HEK293 (cell line): ENCODE measurements at regions not wholly inside any gene's neighbourhood (a gene's known extent, or its start where the extent isn't known, plus 50 kb on each side); places are given as distances from the start of the nearest gene placed in this dataset.
"Not testable (repeated sequence)": the region's sequence is repeated elsewhere in the genome, so short reads cannot be mapped to it uniquely, and the experiment has no call there.

Experiments
- CTCF ChIA-PET: fragments of 350-600 bp; formaldehyde crosslinking; extraction: SDS; loops from one replicate; lab custom pipeline; 2021; ENCODE audit warnings: antibody characterized with exemption; lab: Yijun Ruan, JAX
- POLR2A ChIA-PET: fragments of 300-600 bp; formaldehyde crosslinking; extraction: SDS; loops from one replicate; lab custom pipeline; 2020; ENCODE audit warnings: antibody characterized with exemption, inconsistent platforms; lab: Yijun Ruan, JAX
- H3K27ac ChIP-seq: fragments of 200-500 bp; sonication (Bioruptor generic); 2 replicates; pipeline ENCODE4 v1.5.1; 2014; ENCODE audit warnings: low read depth, low read length, control low read depth, inconsistent platforms; ENCODE audit errors: extremely low read depth
- H3K36me3 ChIP-seq, 2 experiments: fragments of 200-500 bp in 1 of 2; sonication (Bioruptor generic) in 1 of 2; 1 replicate in 1 of 2; 2 replicates in 1 of 2; pipeline ENCODE4 v1.5.1; 2014 to 2017; ENCODE audit warnings: inconsistent platforms in 2 of 2, low read length in 2 of 2; ENCODE audit not compliant: control insufficient read depth in 2 of 2, insufficient read depth in 1 of 2
- H3K4me1 ChIP-seq: fragments of 200-500 bp; sonication (Bioruptor generic); 2 replicates; pipeline ENCODE4 v1.5.1; 2014; ENCODE audit warnings: mild to moderate bottlenecking, low read length, inconsistent platforms; ENCODE audit not compliant: control insufficient read depth, insufficient read depth
- H3K4me3 ChIP-seq: 2 replicates; pipeline ENCODE4 v1.5.1; 2011; ENCODE audit warnings: low read depth, mild to moderate bottlenecking, control low read depth, low read length, moderate library complexity
- H3K9me3 ChIP-seq: fragments of 200-500 bp; sonication (Bioruptor generic); 2 replicates; pipeline ENCODE4 v1.5.1; 2014; ENCODE audit warnings: low read depth, low read length, inconsistent platforms; ENCODE audit not compliant: control insufficient read depth, insufficient read depth
- ZBTB21 ChIP-seq: fragments of 450-650 bp; formaldehyde crosslinking; IDR thresholded peaks from 2 replicates; pipeline ENCODE4 v1.5.1; 2017; ENCODE audit warnings: missing biosample characterization, missing genetic modification characterization
- ZEB2 ChIP-seq: fragments of 450-650 bp; formaldehyde crosslinking; IDR thresholded peaks from 2 replicates; pipeline ENCODE4 v1.5.1; 2016; ENCODE audit warnings: missing biosample characterization, missing genetic modification characterization
- ZNF211 ChIP-seq: fragments of 450-650 bp; formaldehyde crosslinking; IDR thresholded peaks from 2 replicates; pipeline ENCODE4 v1.5.1; 2016; ENCODE audit warnings: low read depth, missing biosample characterization, missing genetic modification characterization
- ZNF239 ChIP-seq: fragments of 450-650 bp; formaldehyde crosslinking; IDR thresholded peaks from 2 replicates; pipeline ENCODE4 v1.5.1; 2016; ENCODE audit warnings: missing biosample characterization, missing genetic modification characterization
- ZNF248 ChIP-seq: fragments of 450-650 bp; formaldehyde crosslinking; IDR thresholded peaks from 2 replicates; pipeline ENCODE4 v1.5.1; 2017; ENCODE audit warnings: missing biosample characterization, missing genetic modification characterization
- ZNF366 ChIP-seq: fragments of 450-650 bp; formaldehyde crosslinking; conservative IDR thresholded peaks from 2 replicates; pipeline ENCODE4 v1.5.1; 2016; ENCODE audit warnings: missing biosample characterization, missing genetic modification characterization
- ZNF404 ChIP-seq: fragments of 450-650 bp; formaldehyde crosslinking; IDR thresholded peaks from 2 replicates; pipeline ENCODE4 v1.5.1; 2017; ENCODE audit warnings: missing biosample characterization, missing genetic modification characterization
- ZNF548 ChIP-seq: fragments of 450-650 bp; formaldehyde crosslinking; IDR thresholded peaks from 2 replicates; pipeline ENCODE4 v1.5.1; 2016; ENCODE audit warnings: missing biosample characterization, missing genetic modification characterization
- ZNF626 ChIP-seq: fragments of 450-650 bp; sonication (Bioruptor Pico); formaldehyde crosslinking; IDR thresholded peaks from 2 replicates; pipeline ENCODE4 v1.5.1; 2018; ENCODE audit warnings: missing biosample characterization, missing genetic modification characterization, inconsistent platforms
- ZNF701 ChIP-seq: fragments of 450-650 bp; formaldehyde crosslinking; IDR thresholded peaks from 2 replicates; pipeline ENCODE4 v1.5.1; 2016; ENCODE audit warnings: missing biosample characterization, missing genetic modification characterization
- ZSCAN23 ChIP-seq: fragments of 450-650 bp; formaldehyde crosslinking; IDR thresholded peaks from 2 replicates; pipeline ENCODE4 v1.5.1; 2016; ENCODE audit warnings: missing biosample characterization, missing genetic modification characterization
- TF ChIP-seq, protein P1 (sequence below): fragments of 450-650 bp; formaldehyde crosslinking; IDR thresholded peaks from 2 replicates; pipeline ENCODE4 v1.5.1; 2016; ENCODE audit warnings: missing biosample characterization, missing genetic modification characterization
- TF ChIP-seq, protein P2 (sequence below): sonication (generic); formaldehyde crosslinking; IDR thresholded peaks from 2 replicates; pipeline ENCODE4 v1.8.1; 2022; ENCODE audit warnings: mild to moderate bottlenecking, moderate library complexity, missing genetic modification reagents
- TF ChIP-seq, protein P3 (sequence below): fragments of 450-650 bp; formaldehyde crosslinking; IDR thresholded peaks from 2 replicates; pipeline ENCODE4 v1.5.1; 2016; ENCODE audit warnings: missing biosample characterization, missing genetic modification characterization
- TF ChIP-seq, protein P4 (sequence below): fragments of 450-650 bp; IDR thresholded peaks from 2 replicates; pipeline ENCODE4 v1.5.1; 2018; ENCODE audit warnings: missing biosample characterization, missing genetic modification characterization

DNA sequence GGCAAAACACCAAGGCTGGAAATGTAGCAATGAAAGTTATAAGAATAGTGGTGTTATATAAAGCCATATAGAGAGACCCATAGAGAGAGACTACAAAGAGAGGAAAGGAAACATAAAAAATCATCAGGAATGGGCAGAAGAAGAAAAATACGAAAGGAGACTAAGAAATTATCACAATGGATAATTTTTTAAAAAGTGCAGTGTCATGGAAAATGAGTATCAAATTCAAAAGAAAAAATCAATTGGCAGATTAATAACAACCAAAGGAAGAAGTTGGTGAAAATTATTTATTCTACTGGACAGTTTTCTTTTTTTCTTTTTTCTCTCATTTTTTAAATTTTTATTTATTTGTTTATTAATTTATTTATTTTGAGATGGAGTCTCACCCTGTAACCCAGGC is 1488.4 kb upstream of the WWC1 start:
- CTCF ChIA-PET = no interaction called here
- Histone ChIP-seq H3K4me1 (no peaks in the 10 kb centered on the region), H3K4me3 (no peak overlapping the region), H3K36me3 (no peaks in the 10 kb centered on the region), H3K9me3 (no peaks in the 10 kb centered on the region), H3K27ac (no peak overlapping the region)
- POLR2A ChIA-PET = no interaction called here
- TF ChIP-seq ZNF239 (no peak), ZNF248 (no peak), ZNF404 (tag by site-specific recombination) (no peak), ZSCAN23 (no peak), ZNF701 (tag by site-specific recombination) (no peak), ZNF626 (tag by site-specific recombination) (no peak)
- TF ChIP-seq, protein P1, sequence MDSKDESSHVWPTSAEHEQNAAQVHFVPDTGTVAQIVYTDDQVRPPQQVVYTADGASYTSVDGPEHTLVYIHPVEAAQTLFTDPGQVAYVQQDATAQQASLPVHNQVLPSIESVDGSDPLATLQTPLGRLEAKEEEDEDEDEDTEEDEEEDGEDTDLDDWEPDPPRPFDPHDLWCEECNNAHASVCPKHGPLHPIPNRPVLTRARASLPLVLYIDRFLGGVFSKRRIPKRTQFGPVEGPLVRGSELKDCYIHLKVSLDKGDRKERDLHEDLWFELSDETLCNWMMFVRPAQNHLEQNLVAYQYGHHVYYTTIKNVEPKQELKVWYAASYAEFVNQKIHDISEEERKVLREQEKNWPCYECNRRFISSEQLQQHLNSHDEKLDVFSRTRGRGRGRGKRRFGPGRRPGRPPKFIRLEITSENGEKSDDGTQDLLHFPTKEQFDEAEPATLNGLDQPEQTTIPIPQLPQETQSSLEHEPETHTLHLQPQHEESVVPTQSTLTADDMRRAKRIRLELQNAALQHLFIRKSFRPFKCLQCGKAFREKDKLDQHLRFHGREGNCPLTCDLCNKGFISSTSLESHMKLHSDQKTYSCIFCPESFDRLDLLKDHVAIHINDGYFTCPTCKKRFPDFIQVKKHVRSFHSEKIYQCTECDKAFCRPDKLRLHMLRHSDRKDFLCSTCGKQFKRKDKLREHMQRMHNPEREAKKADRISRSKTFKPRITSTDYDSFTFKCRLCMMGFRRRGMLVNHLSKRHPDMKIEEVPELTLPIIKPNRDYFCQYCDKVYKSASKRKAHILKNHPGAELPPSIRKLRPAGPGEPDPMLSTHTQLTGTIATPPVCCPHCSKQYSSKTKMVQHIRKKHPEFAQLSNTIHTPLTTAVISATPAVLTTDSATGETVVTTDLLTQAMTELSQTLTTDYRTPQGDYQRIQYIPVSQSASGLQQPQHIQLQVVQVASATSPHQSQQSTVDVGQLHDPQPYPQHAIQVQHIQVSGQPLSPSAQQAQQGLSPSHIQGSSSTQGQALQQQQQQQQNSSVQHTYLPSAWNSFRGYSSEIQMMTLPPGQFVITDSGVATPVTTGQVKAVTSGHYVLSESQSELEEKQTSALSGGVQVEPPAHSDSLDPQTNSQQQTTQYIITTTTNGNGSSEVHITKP = no peak

DNA sequence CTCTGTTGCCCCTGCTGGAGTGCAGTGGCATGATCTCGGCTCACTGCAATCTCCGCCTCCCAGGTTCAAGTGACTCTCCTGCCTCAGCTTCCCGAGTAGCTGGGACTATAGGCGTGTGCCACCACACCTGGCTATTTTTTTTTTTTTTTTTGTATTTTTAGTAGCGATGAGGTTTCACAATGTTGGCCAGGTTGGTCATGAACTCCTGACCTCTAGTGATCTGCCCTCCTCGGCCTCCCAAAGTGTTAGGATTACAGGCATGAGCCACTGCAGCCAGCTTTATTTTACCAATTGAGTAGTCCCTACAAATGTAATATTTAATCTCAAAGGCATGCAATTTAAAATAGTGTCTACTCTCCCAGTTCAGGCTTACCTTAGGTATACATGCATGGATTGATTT is 1487.2 kb upstream of the WWC1 start:
- CTCF ChIA-PET, H3K9me3 ChIP-seq, H3K4me3 ChIP-seq, POLR2A ChIA-PET, H3K36me3 ChIP-seq, H3K4me1 ChIP-seq, H3K27ac ChIP-seq: not testable (repeated sequence)

DNA sequence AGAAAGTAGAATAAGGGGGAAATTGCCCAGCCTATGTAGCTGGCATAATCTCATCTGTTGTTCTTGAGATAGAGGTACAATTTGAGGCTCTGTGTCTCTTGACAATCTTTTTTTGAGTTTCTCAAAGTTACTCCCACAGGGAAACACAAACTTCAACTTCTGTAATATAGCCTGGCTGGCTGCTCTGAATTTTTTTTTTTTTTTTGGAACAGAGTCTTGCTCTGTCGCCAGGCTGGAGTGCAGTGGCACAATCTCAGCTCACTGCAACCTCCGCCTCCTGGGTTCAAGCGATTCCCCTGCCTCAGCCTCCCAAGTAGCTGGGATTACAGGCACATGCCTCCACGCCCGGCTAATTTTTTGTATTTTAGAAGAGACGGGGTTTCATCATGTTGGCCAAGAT is 1486.8 kb upstream of the WWC1 start:
- CTCF ChIA-PET, H3K36me3 ChIP-seq, H3K27ac ChIP-seq, H3K4me1 ChIP-seq, POLR2A ChIA-PET, H3K9me3 ChIP-seq, H3K4me3 ChIP-seq: not testable (repeated sequence)

DNA sequence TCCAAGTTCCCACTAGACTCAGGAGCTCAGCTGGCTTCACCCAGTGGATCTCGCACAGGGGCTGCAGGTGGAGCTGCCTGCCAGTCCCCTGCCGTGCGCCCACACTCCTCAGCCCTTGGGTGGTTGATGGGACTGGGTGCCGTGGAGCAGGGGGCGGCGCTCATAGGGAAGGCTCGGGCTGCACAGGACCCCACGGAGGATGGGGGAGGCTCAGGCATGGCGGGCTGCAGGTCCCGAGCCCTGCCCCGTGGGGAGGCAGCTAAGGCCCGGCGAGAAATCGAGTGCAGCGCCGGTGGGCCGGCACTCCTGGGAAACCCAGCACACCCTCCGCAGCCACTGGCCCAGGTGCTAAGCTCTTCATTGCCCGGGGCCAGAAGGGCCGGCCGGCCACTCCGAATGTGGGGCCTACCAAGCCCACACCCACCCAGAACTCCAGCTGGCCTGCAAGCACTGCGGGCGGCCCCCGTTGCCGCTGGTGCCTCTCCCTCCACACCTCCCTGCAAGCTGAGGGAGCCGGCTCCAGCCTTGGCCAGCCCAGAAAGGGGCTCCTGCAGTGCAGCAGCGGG is 1481.3 kb upstream of the WWC1 start:
- H3K36me3 ChIP-seq, POLR2A ChIA-PET, H3K4me1 ChIP-seq, CTCF ChIA-PET, H3K4me3 ChIP-seq, H3K9me3 ChIP-seq, H3K27ac ChIP-seq: not testable (repeated sequence)

DNA sequence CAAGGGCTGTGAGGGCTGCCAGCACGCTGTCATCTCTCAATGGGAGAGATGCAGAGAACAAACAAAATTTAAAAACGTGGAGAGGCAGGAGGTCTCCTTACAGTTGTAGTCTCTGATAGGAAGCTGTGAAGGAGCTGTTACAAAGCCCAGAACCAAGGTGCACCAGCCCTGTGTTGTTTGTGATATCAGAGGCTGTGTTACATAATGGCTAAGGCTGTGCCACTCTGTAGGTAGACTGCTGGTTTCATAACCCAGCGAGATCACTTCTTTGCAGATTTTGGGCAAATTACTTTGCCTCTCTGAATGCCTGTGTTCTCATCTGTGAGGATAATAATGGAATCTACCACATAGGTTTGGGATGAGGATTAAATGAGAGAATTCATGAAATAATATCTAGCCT is 1480.7 kb upstream of the WWC1 start:
- Histone ChIP-seq H3K27ac (no peak overlapping the region), H3K9me3 (no peaks in the 10 kb centered on the region), H3K4me1 (no peaks in the 10 kb centered on the region), H3K4me3 (no peak overlapping the region), H3K36me3 (no peaks in the 10 kb centered on the region)
- ChIA-PET CTCF (no interaction called here), POLR2A (no interaction called here)
- TF ChIP-seq ZBTB21 (no peak), ZNF211 (tag by site-specific recombination) (no peak), ZEB2 (tag by site-specific recombination) (no peak), ZNF366 (tag by site-specific recombination) (no peak), ZNF548 (tag by site-specific recombination) (no peak)
- TF ChIP-seq, protein P2, sequence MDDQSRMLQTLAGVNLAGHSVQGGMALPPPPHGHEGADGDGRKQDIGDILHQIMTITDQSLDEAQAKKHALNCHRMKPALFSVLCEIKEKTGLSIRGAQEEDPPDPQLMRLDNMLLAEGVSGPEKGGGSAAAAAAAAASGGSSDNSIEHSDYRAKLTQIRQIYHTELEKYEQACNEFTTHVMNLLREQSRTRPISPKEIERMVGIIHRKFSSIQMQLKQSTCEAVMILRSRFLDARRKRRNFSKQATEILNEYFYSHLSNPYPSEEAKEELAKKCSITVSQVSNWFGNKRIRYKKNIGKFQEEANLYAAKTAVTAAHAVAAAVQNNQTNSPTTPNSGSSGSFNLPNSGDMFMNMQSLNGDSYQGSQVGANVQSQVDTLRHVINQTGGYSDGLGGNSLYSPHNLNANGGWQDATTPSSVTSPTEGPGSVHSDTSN (CRISPR knock-in tag) = no peak
- TF ChIP-seq, protein P3, sequence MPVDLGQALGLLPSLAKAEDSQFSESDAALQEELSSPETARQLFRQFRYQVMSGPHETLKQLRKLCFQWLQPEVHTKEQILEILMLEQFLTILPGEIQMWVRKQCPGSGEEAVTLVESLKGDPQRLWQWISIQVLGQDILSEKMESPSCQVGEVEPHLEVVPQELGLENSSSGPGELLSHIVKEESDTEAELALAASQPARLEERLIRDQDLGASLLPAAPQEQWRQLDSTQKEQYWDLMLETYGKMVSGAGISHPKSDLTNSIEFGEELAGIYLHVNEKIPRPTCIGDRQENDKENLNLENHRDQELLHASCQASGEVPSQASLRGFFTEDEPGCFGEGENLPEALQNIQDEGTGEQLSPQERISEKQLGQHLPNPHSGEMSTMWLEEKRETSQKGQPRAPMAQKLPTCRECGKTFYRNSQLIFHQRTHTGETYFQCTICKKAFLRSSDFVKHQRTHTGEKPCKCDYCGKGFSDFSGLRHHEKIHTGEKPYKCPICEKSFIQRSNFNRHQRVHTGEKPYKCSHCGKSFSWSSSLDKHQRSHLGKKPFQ (tag by site-specific recombination) = no peak
- TF ChIP-seq, protein P4, sequence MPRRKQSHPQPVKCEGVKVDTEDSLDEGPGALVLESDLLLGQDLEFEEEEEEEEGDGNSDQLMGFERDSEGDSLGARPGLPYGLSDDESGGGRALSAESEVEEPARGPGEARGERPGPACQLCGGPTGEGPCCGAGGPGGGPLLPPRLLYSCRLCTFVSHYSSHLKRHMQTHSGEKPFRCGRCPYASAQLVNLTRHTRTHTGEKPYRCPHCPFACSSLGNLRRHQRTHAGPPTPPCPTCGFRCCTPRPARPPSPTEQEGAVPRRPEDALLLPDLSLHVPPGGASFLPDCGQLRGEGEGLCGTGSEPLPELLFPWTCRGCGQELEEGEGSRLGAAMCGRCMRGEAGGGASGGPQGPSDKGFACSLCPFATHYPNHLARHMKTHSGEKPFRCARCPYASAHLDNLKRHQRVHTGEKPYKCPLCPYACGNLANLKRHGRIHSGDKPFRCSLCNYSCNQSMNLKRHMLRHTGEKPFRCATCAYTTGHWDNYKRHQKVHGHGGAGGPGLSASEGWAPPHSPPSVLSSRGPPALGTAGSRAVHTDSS (tag by site-specific recombination) = no peak
